Astrocyte (in vitro differentiated cells and primary cell): ENCODE measurements at regions not wholly inside any gene's neighbourhood (a gene's known extent, or its start where the extent isn't known, plus 50 kb on each side); places are given as distances from the start of the nearest gene placed in this dataset.

ENCODE experiments used
- DNase-seq: peaks from one replicate; pipeline ENCODE4 v3.0.0-alpha.2; 2010; ENCODE audit warnings: low read depth
- FAIRE-seq: peaks from 2 replicates; lab custom pipeline; 2011; peaks lifted over from hg19 to GRCh38; lab: Jason Lieb, UNC
- H2AFZ ChIP-seq: 2 replicates; pipeline ENCODE4 v1.6.0; 2012; ENCODE audit warnings: low read depth, low read length, inconsistent platforms
- H3K27ac ChIP-seq: 2 replicates; pipeline ENCODE4 v1.5.1; 2011; ENCODE audit warnings: low read depth, low read length, inconsistent platforms
- H3K27me3 ChIP-seq: 2 replicates; pipeline ENCODE4 v1.6.0; 2011; ENCODE audit warnings: low read length, inconsistent platforms; ENCODE audit not compliant: insufficient read depth
- H3K36me3 ChIP-seq: 2 replicates; pipeline ENCODE4 v1.5.1; 2011; ENCODE audit warnings: low read length, inconsistent platforms; ENCODE audit not compliant: insufficient read depth
- H3K4me1 ChIP-seq: 2 replicates; pipeline ENCODE4 v1.5.1; 2011; ENCODE audit warnings: low read length, inconsistent platforms; ENCODE audit not compliant: insufficient read depth
- H3K4me2 ChIP-seq: 2 replicates; pipeline ENCODE4 v1.6.0; 2012; ENCODE audit warnings: low read length, inconsistent platforms
- H3K4me3 ChIP-seq: 2 replicates; pipeline ENCODE4 v1.5.1; 2011; ENCODE audit warnings: low read depth, mild to moderate bottlenecking, low read length, inconsistent platforms; ENCODE audit not compliant: insufficient read depth
- H3K79me2 ChIP-seq: 2 replicates; pipeline ENCODE4 v1.6.0; 2012; ENCODE audit warnings: mild to moderate bottlenecking, low read length, inconsistent platforms; ENCODE audit not compliant: insufficient read depth
- H3K9ac ChIP-seq: 2 replicates; pipeline ENCODE4 v1.6.0; 2012; ENCODE audit warnings: mild to moderate bottlenecking, low read length, inconsistent platforms
- H3K9me3 ChIP-seq: 2 replicates; pipeline ENCODE4 v1.5.1; 2012; ENCODE audit warnings: low read depth, mild to moderate bottlenecking, low read length, inconsistent platforms; ENCODE audit not compliant: insufficient read depth
- H4K20me1 ChIP-seq: 2 replicates; pipeline ENCODE4 v1.6.0; 2012; ENCODE audit warnings: low read length, inconsistent platforms; ENCODE audit not compliant: insufficient read depth
- H3K27ac Mint-ChIP-seq: one replicate; pipeline ENCODE4 v1.8.0; 2021; ENCODE audit warnings: mild to moderate bottlenecking, mixed read lengths; ENCODE audit not compliant: unreplicated experiment
- H3K27me3 Mint-ChIP-seq: one replicate; pipeline ENCODE4 v1.8.0; 2021; ENCODE audit warnings: low read depth, mixed read lengths; ENCODE audit not compliant: unreplicated experiment
- H3K36me3 Mint-ChIP-seq: one replicate; pipeline ENCODE4 v1.8.0; 2021; ENCODE audit warnings: low read depth, mixed read lengths; ENCODE audit not compliant: unreplicated experiment
- H3K4me1 Mint-ChIP-seq: one replicate; pipeline ENCODE4 v1.8.0; 2021; ENCODE audit warnings: low read depth, mixed read lengths; ENCODE audit not compliant: unreplicated experiment
- H3K4me3 Mint-ChIP-seq: one replicate; pipeline ENCODE4 v1.8.0; 2021; ENCODE audit warnings: mild to moderate bottlenecking, moderate library complexity, mixed read lengths; ENCODE audit not compliant: unreplicated experiment
- H3K9me3 Mint-ChIP-seq: one replicate; pipeline ENCODE4 v1.8.0; 2021; ENCODE audit warnings: mild to moderate bottlenecking, mixed read lengths; ENCODE audit not compliant: unreplicated experiment
- EZH2 ChIP-seq: IDR thresholded peaks from 2 replicates; pipeline ENCODE4 v1.6.1; 2012; ENCODE audit warnings: mild to moderate bottlenecking, low read length, inconsistent platforms; ENCODE audit not compliant: insufficient read depth
- TF ChIP-seq, protein P1 (sequence below): IDR thresholded peaks from 2 replicates; pipeline ENCODE4 v1.5.1; 2011; ENCODE audit warnings: low read depth, mild to moderate bottlenecking, inconsistent platforms, low read length, moderate library complexity; ENCODE audit not compliant: insufficient read depth

GRCh38 chr12:28140404-28140803 is 49.9 kb upstream of the CCDC91 start:
- H3K27me3 Mint-ChIP-seq = no peaks in the 10 kb centered on the region
- TF ChIP-seq, protein P1, sequence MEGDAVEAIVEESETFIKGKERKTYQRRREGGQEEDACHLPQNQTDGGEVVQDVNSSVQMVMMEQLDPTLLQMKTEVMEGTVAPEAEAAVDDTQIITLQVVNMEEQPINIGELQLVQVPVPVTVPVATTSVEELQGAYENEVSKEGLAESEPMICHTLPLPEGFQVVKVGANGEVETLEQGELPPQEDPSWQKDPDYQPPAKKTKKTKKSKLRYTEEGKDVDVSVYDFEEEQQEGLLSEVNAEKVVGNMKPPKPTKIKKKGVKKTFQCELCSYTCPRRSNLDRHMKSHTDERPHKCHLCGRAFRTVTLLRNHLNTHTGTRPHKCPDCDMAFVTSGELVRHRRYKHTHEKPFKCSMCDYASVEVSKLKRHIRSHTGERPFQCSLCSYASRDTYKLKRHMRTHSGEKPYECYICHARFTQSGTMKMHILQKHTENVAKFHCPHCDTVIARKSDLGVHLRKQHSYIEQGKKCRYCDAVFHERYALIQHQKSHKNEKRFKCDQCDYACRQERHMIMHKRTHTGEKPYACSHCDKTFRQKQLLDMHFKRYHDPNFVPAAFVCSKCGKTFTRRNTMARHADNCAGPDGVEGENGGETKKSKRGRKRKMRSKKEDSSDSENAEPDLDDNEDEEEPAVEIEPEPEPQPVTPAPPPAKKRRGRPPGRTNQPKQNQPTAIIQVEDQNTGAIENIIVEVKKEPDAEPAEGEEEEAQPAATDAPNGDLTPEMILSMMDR = no peak
- no peak for TF ChIP-seq EZH2

More at GRCh38 chr12:28140404-28140803, 49.9 kb upstream of the CCDC91 start:
- H3K27me3 ChIP-seq = no peaks in the 10 kb centered on the region
- Mint-ChIP-seq H3K4me3 (no peak overlapping the region), H3K36me3 (no peaks in the 10 kb centered on the region), H3K27ac (no peak overlapping the region), H3K4me1 (no peaks in the 10 kb centered on the region), H3K9me3 (no peaks in the 10 kb centered on the region)
- no peak overlapping the region for H3K27ac ChIP-seq
- no peaks in the 10 kb centered on the region for H3K4me1 ChIP-seq
- no peaks in the 10 kb centered on the region for H4K20me1 ChIP-seq
- no peak overlapping the region for H3K4me2 ChIP-seq
- H3K4me3 ChIP-seq = no peak overlapping the region
- H3K36me3 ChIP-seq = no peaks in the 10 kb centered on the region
- no peak overlapping the region for H2AFZ ChIP-seq
- H3K79me2 ChIP-seq = no peaks in the 10 kb centered on the region
- H3K9ac ChIP-seq = no peak overlapping the region
- DNase-seq = no peak
- no peak for FAIRE-seq
- no peaks in the 10 kb centered on the region for H3K9me3 ChIP-seq
